A549 (cell line): ENCODE measurements at regions not wholly inside any gene's neighbourhood (a gene's known extent, or its start where the extent isn't known, plus 50 kb on each side); places are given as distances from the start of the nearest gene placed in this dataset.
"Not testable (repeated sequence)": the region's sequence is repeated elsewhere in the genome, so short reads cannot be mapped to it uniquely, and the experiment has no call there.

Source experiments
- ATAC-seq, 2 experiments: fragments of 200-7000 bp in 1 of 2; fragments of >200 bp in 1 of 2; cut with Nextera tagmentation in 1 of 2; cut with Tn5 transposase in 1 of 2; 3 replicates each; pipeline versions ENCODE4 v1.8.0 to v1.9.1; 2018 to 2020; ENCODE audit warnings: mild to moderate bottlenecking in 1 of 2, moderate library complexity in 1 of 2
- CTCF ChIA-PET: fragments of 300-600 bp; sonication (Branson Sonifier 250); formaldehyde crosslinking; extraction: SDS; loops from one replicate; lab custom pipeline; 2021; ENCODE audit warnings: antibody characterized with exemption, inconsistent platforms; lab: Yijun Ruan, JAX
- POLR2A ChIA-PET: fragments of 350-600 bp; formaldehyde crosslinking; extraction: SDS; loops from one replicate; lab custom pipeline; 2021; ENCODE audit warnings: antibody characterized with exemption, inconsistent platforms; lab: Yijun Ruan, JAX
- DNase-seq, 2 experiments: peaks; one replicate each; pipeline versions ENCODE4 v3.0.0 to v3.0.0-alpha.2; 2011 to 2016; ENCODE audit warnings: low read depth in 1 of 2, low spot score in 1 of 2
- FAIRE-seq: peaks from 2 replicates; lab custom pipeline; 2011; peaks lifted over from hg19 to GRCh38; lab: Jason Lieb, UNC
- H3K27ac ChIP-seq, 2 experiments: fragments of >200 bp; sonication (Bioruptor Twin); formaldehyde crosslinking; 3 replicates each; pipeline ENCODE4 v1.5.1; 2016 to 2017
- H3K4me1 ChIP-seq: fragments of >200 bp; sonication (Bioruptor Twin); formaldehyde crosslinking; 3 replicates; pipeline ENCODE4 v1.6.1; 2016
- H3K4me2 ChIP-seq: fragments of >200 bp; sonication (Bioruptor Twin); formaldehyde crosslinking; 3 replicates; pipeline ENCODE4 v1.6.1; 2016
- H3K4me3 ChIP-seq: fragments of >200 bp; sonication (Bioruptor Twin); formaldehyde crosslinking; 3 replicates; pipeline ENCODE4 v1.5.1; 2016
- H3K9me3 ChIP-seq: fragments of >200 bp; sonication (Bioruptor Twin); formaldehyde crosslinking; 3 replicates; pipeline ENCODE4 v1.6.1; 2016
- WGBS: methylation state at CpG from one replicate; pipeline ENCODE4 v1.1.6; 2017; ENCODE audit errors: missing lambda C conversion rate; 5-methylcytosine and 5-hydroxymethylcytosine counted together

- ATAC-seq, CTCF ChIA-PET, H3K4me1 ChIP-seq, DNase-seq, H3K4me3 ChIP-seq, H3K4me2 ChIP-seq, H3K27ac ChIP-seq, POLR2A ChIA-PET, H3K9me3 ChIP-seq, FAIRE-seq: not testable (repeated sequence)
- WGBS = 96% methylated on average over 2 of the region's 5 CpGs
These were observed 166.1 kb upstream of the FAM240B start for GRCh38 chr9:38886076-38886475.

GRCh38 chr9:38875616-38876015 is 155.7 kb upstream of the FAM240B start:
- H3K9me3 ChIP-seq, DNase-seq, H3K27ac ChIP-seq, ATAC-seq, FAIRE-seq, H3K4me2 ChIP-seq, H3K4me1 ChIP-seq, H3K4me3 ChIP-seq, CTCF ChIA-PET, POLR2A ChIA-PET: not testable (repeated sequence)
- WGBS = 71% methylated on average over 7 of the region's 7 CpGs

DNA sequence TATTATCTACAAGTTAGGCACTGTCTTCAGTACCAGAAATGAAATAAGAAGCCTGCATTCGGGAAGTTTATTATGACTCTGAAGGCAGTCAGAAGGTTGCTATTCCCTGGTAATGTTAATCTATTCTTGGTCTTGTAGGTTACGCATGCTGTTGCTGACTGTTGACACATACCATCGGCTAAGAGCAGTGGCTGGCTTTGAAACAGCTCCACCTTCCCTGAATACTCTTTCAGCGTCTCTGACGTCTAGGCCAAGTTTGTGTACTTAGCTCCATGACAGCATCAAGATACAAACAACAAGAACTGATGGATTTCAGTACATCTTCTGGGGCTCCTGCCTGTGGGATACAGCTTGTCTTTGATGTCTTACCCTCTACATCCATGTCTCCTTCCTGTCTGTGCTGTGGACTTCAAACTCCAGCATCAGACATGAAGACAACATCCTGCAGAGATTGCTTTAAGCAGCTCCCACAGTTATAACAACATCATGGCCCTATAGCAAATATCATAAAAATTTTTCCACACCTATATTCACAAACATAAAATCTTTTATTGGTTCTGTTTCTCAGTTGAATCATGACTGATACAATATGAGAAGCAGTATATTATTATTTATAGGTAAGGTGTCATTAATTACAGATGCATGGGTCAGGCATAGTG is 151.5 kb upstream of the FAM240B start:
- H3K4me2 ChIP-seq, H3K27ac ChIP-seq, ATAC-seq, CTCF ChIA-PET, POLR2A ChIA-PET, H3K4me3 ChIP-seq, DNase-seq, H3K9me3 ChIP-seq, H3K4me1 ChIP-seq, FAIRE-seq: not testable (repeated sequence)
- 50% methylated on average over 3 of the region's 5 CpGs for WGBS

DNA sequence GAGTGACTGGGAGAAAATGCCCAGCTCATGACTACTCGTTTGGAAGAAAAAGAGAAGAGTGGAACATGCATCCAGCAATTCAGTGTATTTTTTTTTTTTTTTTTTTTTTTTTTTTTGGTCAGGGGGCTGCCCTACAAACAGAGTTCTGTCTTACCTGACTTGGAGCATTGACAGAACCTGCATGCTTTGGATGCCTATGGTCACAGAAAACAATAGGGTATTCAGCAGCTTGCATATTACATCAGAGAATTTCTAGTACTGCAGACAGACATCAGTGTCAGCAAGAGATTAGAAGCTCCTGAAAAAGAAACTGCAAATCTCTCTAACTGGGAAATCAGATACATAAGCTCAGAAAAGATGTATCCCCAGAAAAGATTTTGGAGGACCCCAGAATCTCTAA is 139.9 kb upstream of the FAM240B start:
- ATAC-seq, H3K4me3 ChIP-seq, H3K27ac ChIP-seq, CTCF ChIA-PET, H3K9me3 ChIP-seq, H3K4me2 ChIP-seq, FAIRE-seq, H3K4me1 ChIP-seq, DNase-seq, POLR2A ChIA-PET: not testable (repeated sequence)
- no CpG with 5 or more reads among the region's 1 CpG for WGBS

- DNase-seq, FAIRE-seq, H3K4me1 ChIP-seq, CTCF ChIA-PET, H3K27ac ChIP-seq, POLR2A ChIA-PET, H3K9me3 ChIP-seq, H3K4me3 ChIP-seq, H3K4me2 ChIP-seq: not testable (repeated sequence)
- no CpG with 5 or more reads among the region's 10 CpGs for WGBS
- peak in 1 of 2 experiments; percentile 56; a peak in 2 of 6 replicates for ATAC-seq
These were observed 129.0 kb upstream of the FAM240B start for GRCh38 chr9:38848966-38849365.

DNA sequence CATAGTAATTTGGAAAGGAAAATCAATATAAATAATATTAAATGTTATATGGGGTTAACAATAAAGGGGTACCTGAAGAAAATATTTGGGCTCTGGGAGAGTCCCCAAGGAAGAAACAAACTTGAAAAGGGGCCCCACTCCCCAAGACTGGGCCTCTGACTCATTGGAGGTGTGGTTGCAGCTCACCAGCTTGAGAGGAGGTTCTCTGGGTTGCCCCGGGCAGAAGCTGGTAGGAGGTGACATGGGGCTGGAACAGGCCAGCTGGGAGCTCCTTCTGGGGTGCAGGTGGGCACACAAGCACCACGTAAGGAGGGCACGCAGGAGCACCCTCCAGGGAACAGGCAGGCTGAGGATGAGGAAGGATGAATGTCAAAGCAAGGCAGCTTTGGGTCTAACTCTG is 120.3 kb upstream of the FAM240B start:
- ATAC-seq, H3K4me3 ChIP-seq, DNase-seq, H3K4me1 ChIP-seq, CTCF ChIA-PET, H3K4me2 ChIP-seq, H3K9me3 ChIP-seq, H3K27ac ChIP-seq, POLR2A ChIA-PET, FAIRE-seq: not testable (repeated sequence)
- 70% methylated on average over 3 of the region's 3 CpGs for WGBS

DNA sequence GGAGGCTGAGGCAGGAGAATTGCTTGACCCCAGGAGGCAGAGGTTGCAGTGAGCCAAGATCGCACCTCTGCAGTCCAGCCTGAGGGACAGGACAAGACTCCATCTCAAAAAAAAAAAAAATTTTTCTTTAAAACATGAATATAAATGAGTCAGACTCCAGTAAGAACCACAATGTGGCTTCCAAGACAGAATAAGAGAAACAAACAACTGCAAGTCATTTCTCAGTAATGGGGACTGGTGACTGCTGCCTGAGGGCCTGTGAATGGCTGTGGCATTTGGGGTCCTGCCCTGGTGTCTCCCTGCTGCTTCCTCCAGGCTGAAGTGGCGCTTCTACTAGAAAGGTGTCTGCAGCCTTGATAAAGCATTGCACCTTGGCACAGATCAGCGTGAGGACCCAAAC is 113.8 kb upstream of the FAM240B start:
- H3K9me3 ChIP-seq, H3K27ac ChIP-seq, FAIRE-seq, ATAC-seq, CTCF ChIA-PET, DNase-seq, H3K4me1 ChIP-seq, POLR2A ChIA-PET, H3K4me2 ChIP-seq, H3K4me3 ChIP-seq: not testable (repeated sequence)
- 100% methylated on average over 1 of the region's 3 CpGs for WGBS

DNA sequence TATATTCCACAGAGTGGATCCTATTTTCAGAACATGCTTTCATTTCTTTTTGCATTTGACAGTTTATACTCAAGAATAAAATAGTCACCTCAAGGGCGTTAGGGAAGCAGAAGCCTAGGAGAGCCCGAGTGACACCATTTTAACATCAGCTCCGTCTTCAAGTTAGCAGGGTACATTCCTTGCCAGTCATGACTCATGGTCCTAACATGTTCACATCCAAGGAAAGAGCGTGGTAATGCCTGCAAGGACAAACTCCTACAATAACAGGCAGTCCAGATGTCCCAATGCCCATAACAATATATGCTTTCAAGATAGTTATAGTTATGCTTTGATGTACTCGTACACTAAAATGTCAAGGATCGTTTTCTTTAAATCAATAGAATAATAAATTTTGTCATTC is 93.9 kb upstream of the FAM240B start:
- WGBS = 47% methylated on average over 6 of the region's 6 CpGs

DNA sequence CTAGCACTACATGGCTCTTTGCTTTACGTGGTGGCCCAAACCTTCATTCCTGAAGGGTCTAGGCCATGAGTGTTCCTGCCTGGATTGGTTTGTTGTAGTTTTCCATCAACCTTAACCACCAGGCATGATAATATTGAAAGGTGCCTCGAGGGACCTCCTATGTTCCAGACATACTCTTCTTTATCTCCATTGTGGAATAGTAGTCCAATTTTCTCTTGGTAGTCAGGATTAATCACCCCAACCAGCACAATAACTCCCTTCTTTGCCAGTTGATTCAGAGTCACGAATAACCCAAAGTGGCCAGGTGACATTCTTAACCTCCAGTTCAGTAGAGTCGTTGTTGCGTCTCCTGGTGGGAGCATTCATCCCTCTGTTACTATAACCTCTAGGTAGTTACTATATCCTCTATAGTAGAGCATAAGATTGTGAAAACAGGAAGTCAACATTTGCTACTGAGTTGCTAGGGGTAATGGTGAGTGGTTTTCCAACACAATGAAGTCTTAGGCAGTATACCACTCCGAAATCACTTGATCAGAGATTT is 88.1 kb upstream of the FAM240B start:
- POLR2A ChIA-PET, H3K27ac ChIP-seq, H3K4me3 ChIP-seq, H3K4me1 ChIP-seq, DNase-seq, CTCF ChIA-PET, H3K9me3 ChIP-seq, H3K4me2 ChIP-seq, ATAC-seq, FAIRE-seq: not testable (repeated sequence)
- WGBS = 89% methylated on average over 4 of the region's 6 CpGs

More for the DNA sequence above, 93.9 kb upstream of the FAM240B start:
- POLR2A ChIA-PET, DNase-seq, H3K27ac ChIP-seq, FAIRE-seq, H3K4me3 ChIP-seq, H3K4me1 ChIP-seq, H3K9me3 ChIP-seq, H3K4me2 ChIP-seq, ATAC-seq, CTCF ChIA-PET: not testable (repeated sequence)
